ENCODE measurements at regions not wholly inside any gene's neighbourhood (a gene's known extent, or its start where the extent isn't known, plus 50 kb on each side); places are given as distances from the start of the nearest gene placed in this dataset.

GRCh38 chr4:8938623-8939022 is 67.0 kb upstream of the HMX1 start:
- H3K4me1 ChIP-seq (ENCODE audit: control insufficient read depth in 2 of 2, insufficient read depth in 2 of 2, low read length in 1 of 2) = no peaks in the 10 kb centered on the region
- H3K9me3 ChIP-seq (ENCODE audit: control insufficient read depth in 2 of 2, insufficient read depth in 1 of 2, low read depth in 1 of 2, low read length in 1 of 2) = no peaks in the 10 kb centered on the region
- H3K27me3 ChIP-seq (ENCODE audit: control insufficient read depth in 1 of 2, insufficient read depth in 2 of 2, low read length in 2 of 2) = no peaks in the 10 kb centered on the region
- no peak overlapping the region for H3K27ac ChIP-seq (ENCODE audit: low read depth in 2 of 2, low read length in 1 of 2)
- no peak overlapping the region for H3K4me3 ChIP-seq (ENCODE audit: low read depth in 1 of 2, low read length in 2 of 2)
- WGBS, 2 donors = 68% methylated on average over 5 of the region's 5 CpGs
- no peaks in the 10 kb centered on the region for H3K36me3 ChIP-seq (ENCODE audit: control insufficient read depth in 2 of 2, insufficient read depth in 2 of 2, low read length in 1 of 2)

- Histone ChIP-seq H3K27me3 (ENCODE audit: control insufficient read depth in 1 of 2, insufficient read depth in 2 of 2, low read length in 2 of 2) (no peaks in the 10 kb centered on the region), H3K36me3 (ENCODE audit: control insufficient read depth in 2 of 2, insufficient read depth in 2 of 2, low read length in 1 of 2) (no peaks in the 10 kb centered on the region), H3K4me1 (ENCODE audit: control insufficient read depth in 2 of 2, insufficient read depth in 2 of 2, low read length in 1 of 2) (no peaks in the 10 kb centered on the region), H3K4me3 (ENCODE audit: low read depth in 1 of 2, low read length in 2 of 2) (no peak overlapping the region), H3K27ac (ENCODE audit: low read depth in 2 of 2, low read length in 1 of 2) (no peak overlapping the region), H3K9me3 (ENCODE audit: control insufficient read depth in 2 of 2, insufficient read depth in 1 of 2, low read depth in 1 of 2, low read length in 1 of 2) (no peaks in the 10 kb centered on the region)
- whole genome bisulfite sequencing, 2 donors = 79 to 88% methylated on average over 8 of the region's 8 CpGs
Measured at GRCh38 chr4:8938137-8938536, 66.5 kb upstream of the HMX1 start.

GRCh38 chr4:8932884-8933283 is 61.2 kb upstream of the HMX1 start:
- H3K4me1 ChIP-seq (ENCODE audit: control insufficient read depth in 2 of 2, insufficient read depth in 2 of 2, low read length in 1 of 2) = no peaks in the 10 kb centered on the region
- WGBS, 2 donors = 45 to 77% methylated on average over 1 of the region's 1 CpG
- H3K4me3 ChIP-seq (ENCODE audit: low read depth in 1 of 2, low read length in 2 of 2) = no peak overlapping the region
- no peak overlapping the region for H3K27ac ChIP-seq (ENCODE audit: low read depth in 2 of 2, low read length in 1 of 2)
- no peaks in the 10 kb centered on the region for H3K27me3 ChIP-seq (ENCODE audit: control insufficient read depth in 1 of 2, insufficient read depth in 2 of 2, low read length in 2 of 2)
- H3K36me3 ChIP-seq (ENCODE audit: control insufficient read depth in 2 of 2, insufficient read depth in 2 of 2, low read length in 1 of 2) = no peaks in the 10 kb centered on the region
- H3K9me3 ChIP-seq (ENCODE audit: control insufficient read depth in 2 of 2, insufficient read depth in 1 of 2, low read depth in 1 of 2, low read length in 1 of 2) = no peaks in the 10 kb centered on the region

GRCh38 chr4:8928074-8928473 is 56.4 kb upstream of the HMX1 start:
- Histone ChIP-seq H3K36me3 (ENCODE audit: control insufficient read depth in 2 of 2, insufficient read depth in 2 of 2, low read length in 1 of 2) (no peaks in the 10 kb centered on the region), H3K27me3 (ENCODE audit: control insufficient read depth in 1 of 2, insufficient read depth in 2 of 2, low read length in 2 of 2) (no peaks in the 10 kb centered on the region), H3K27ac (ENCODE audit: low read depth in 2 of 2, low read length in 1 of 2) (no peak overlapping the region), H3K4me3 (ENCODE audit: low read depth in 1 of 2, low read length in 2 of 2) (no peak overlapping the region), H3K9me3 (ENCODE audit: control insufficient read depth in 2 of 2, insufficient read depth in 1 of 2, low read depth in 1 of 2, low read length in 1 of 2) (no peaks in the 10 kb centered on the region), H3K4me1 (ENCODE audit: control insufficient read depth in 2 of 2, insufficient read depth in 2 of 2, low read length in 1 of 2) (no peaks in the 10 kb centered on the region)
- 29 to 35% methylated on average over 1 of the region's 1 CpG for WGBS, 2 donors

- Histone ChIP-seq H3K27ac (ENCODE audit: low read depth in 2 of 2, low read length in 1 of 2) (no peak overlapping the region), H3K36me3 (ENCODE audit: control insufficient read depth in 2 of 2, insufficient read depth in 2 of 2, low read length in 1 of 2) (no peaks in the 10 kb centered on the region), H3K27me3 (ENCODE audit: control insufficient read depth in 1 of 2, insufficient read depth in 2 of 2, low read length in 2 of 2) (no peaks in the 10 kb centered on the region), H3K4me3 (ENCODE audit: low read depth in 1 of 2, low read length in 2 of 2) (no peak overlapping the region), H3K9me3 (ENCODE audit: control insufficient read depth in 2 of 2, insufficient read depth in 1 of 2, low read depth in 1 of 2, low read length in 1 of 2) (peaks cover 6% of the 10 kb centered on the region in 2 donors), H3K4me1 (ENCODE audit: control insufficient read depth in 2 of 2, insufficient read depth in 2 of 2, low read length in 1 of 2) (no peaks in the 10 kb centered on the region)
- 13 to 43% methylated on average over 1 of the region's 1 CpG for WGBS, 2 donors
Measured at GRCh38 chr4:8922481-8922880, 50.8 kb upstream of the HMX1 start.

DNA sequence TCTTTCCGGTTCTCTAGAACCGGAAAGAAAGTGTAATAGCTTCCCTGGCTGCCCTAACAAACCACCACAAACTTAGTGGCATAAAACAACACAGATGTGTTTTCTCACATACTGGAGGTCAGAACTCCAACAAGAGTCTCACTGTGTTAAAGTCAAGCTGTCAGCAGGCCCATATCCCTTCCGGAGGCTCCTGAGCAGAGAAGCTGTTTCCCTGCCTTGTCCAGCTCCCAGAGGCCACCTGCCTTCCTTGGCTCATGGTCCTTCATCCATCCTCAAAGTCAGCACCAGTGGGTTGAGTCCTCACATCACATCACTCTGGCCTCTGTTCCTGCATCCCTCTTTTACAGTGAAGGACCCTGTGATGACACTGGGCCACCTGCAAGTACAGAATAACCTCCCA is 49.8 kb upstream of the HMX1 start:
- Histone ChIP-seq H3K36me3 (ENCODE audit: control insufficient read depth in 2 of 2, insufficient read depth in 2 of 2, low read length in 1 of 2) (no peaks in the 10 kb centered on the region), H3K4me1 (ENCODE audit: control insufficient read depth in 2 of 2, insufficient read depth in 2 of 2, low read length in 1 of 2) (no peaks in the 10 kb centered on the region), H3K4me3 (ENCODE audit: low read depth in 1 of 2, low read length in 2 of 2) (no peak overlapping the region), H3K9me3 (ENCODE audit: control insufficient read depth in 2 of 2, insufficient read depth in 1 of 2, low read depth in 1 of 2, low read length in 1 of 2) (peaks cover 6% of the 10 kb centered on the region in 2 donors), H3K27ac (ENCODE audit: low read depth in 2 of 2, low read length in 1 of 2) (no peak overlapping the region), H3K27me3 (ENCODE audit: control insufficient read depth in 1 of 2, insufficient read depth in 2 of 2, low read length in 2 of 2) (no peaks in the 10 kb centered on the region)
- 70 to 80% methylated on average over 3 of the region's 3 CpGs for WGBS, 2 donors

All from esophagus (tissue), 2 donors.